ENCODE measurements at regions not wholly inside any gene's neighbourhood (a gene's known extent, or its start where the extent isn't known, plus 50 kb on each side); places are given as distances from the start of the nearest gene placed in this dataset.
A peak's percentile ranks its signal among the peaks of the same experiment; 100 is the strongest.

- no peak for DNase-seq
Observed at GRCh38 chr11:127461241-127462064, 460.9 kb upstream of the KIRREL3 start.

- peak; percentile 95 for DNase-seq
Observed at GRCh38 chr11:127458561-127458960, 458.0 kb upstream of the KIRREL3 start.

- DNase-seq: peak; percentile 98
Observed at GRCh38 chr11:127454856-127455255, 454.3 kb upstream of the KIRREL3 start.

DNA sequence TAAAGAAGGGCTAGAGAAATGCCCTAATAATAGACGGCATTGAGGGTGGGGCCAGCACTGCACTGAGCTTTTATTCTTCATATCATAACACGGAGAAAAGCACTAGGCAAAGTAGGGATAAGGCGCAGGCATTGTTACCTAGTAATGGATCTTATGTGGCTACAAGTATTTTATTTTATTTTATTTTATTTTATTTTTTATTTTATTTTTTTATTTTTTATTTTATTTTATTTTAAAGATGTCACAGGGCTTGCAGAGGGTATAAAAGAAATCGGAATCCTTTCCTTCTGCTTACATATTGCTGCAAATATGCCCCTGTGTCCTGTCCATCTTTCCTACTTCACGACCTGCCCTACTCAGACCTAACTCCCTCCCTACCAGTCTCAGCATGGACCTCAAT lies 452.0 kb upstream of the KIRREL3 start:
- DNase-seq: no peak

DNA sequence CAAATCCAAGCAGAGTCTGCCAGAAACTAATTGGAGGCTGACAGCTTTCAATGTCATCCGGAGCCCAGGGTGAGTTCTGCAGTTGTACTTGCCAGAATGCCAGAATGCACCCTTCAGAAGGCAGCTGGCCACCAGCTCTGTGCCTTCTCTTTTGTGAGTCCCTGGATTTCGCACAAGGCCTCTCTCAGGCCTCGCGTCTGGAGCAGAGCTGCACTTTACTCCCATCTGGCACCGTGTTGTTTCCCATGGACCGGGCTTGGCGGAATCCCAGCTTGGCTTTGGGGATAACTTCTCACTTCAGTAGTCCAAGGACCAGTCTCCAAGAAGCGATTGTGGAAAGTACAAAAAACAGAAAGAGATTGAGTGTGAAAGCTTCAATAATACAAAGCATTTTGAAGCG lies 451.3 kb upstream of the KIRREL3 start:
- no peak for DNase-seq

DNA sequence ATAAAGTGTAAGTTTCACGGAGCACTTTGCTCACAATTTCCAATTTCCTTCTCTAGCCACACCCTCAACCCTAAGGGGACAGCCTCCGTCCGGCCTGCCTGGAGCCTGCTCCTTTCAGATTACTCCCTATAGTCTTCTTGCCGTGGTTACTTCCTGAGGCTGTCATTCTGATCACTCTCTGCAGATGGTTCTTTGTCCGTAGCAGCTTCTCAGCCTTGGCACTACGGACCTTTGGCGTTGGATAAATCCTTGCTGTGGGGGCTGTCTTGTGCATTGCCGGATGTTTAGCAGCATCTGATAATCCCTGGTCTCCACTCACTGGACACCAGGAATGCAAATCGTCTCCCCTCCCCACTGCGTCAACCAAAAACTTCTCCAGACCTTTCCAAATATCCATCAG lies 447.5 kb upstream of the KIRREL3 start:
- DNase-seq: no peak

DNA sequence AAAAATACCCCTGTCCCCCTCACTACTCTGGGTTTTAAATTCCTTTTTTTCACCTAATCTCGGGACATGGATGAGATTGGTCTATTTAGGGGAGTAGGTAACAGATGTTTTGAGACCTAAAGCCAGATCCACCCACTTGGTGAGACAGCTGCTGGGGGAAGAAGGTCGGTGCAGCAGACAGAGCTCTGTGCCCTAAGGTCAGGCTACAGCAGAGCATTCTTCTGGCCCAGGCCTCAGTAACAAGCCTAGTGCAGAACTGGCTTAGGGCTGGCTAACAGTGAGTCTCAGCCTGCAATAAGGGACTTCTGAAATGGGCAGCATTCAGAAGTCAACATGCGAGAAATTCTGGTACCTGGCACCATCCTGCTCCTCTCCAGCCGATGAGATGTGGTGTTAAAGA lies 444.9 kb upstream of the KIRREL3 start:
- no peak for DNase-seq

DNA sequence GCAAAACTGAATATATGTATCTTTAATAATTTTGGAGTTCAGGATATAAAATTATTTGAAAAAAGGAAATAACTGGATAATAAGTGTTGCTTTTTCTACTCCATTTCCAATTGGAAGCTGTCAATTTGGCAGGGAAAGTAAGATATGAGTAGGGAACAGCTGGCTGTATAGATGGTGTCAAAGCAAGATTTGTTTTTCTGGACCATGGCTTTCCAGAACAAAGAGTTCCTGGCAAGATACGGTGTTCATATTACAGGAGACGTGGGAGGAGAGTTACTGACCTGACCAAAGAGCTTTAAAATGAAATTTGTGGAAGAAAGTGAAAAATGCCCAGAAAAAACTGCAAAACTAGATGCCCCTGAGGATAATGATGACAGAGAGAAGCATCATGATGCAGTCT lies 442.7 kb upstream of the KIRREL3 start:
- no peak for DNase-seq

DNA sequence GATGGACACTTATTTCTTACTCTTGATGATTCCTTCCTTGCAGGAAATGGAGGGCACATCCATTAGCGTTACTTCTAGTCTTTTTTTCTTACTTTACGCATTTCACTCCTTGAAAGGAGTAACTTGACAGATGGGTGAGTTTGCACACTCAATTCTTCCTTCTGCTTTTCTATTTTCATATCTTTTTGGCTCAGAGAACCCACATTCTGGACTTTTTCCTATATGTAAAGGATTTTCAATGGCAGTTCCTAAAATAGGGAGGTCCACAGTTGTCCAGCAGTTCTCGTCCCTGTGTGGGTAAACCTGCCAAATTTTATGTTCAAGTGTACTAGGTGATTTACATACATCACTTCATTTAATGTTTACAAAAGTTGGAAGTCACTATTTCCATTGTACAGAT lies 440.0 kb upstream of the KIRREL3 start:
- no peak for DNase-seq

GRCh38 chr11:127425281-127425680 lies 424.7 kb upstream of the KIRREL3 start:
- no peak for DNase-seq

DNA sequence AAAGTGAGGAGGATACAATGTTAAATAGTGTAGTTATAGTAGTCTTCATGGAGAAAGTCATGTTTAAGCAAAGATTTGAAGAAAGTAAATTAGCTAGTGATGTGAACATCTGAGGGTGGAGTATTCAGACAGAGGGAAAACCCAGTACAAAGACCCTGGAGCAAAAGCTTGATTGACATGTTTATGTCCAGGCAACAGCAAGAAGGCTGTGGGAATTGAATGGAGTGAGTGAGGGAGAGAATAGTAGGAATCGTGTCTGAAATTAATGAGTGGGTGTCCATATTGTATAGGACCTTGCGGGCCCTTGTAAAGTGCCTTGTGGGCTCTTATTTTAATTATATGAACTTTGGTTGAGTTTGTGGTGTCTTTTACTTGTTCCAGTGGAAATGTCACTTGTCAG lies 424.1 kb upstream of the KIRREL3 start:
- no peak for DNase-seq

GRCh38 chr11:127420139-127420538 lies 419.6 kb upstream of the KIRREL3 start:
- no peak for DNase-seq

GRCh38 chr11:127412722-127413380 lies 412.3 kb upstream of the KIRREL3 start:
- DNase-seq: no peak

DNA sequence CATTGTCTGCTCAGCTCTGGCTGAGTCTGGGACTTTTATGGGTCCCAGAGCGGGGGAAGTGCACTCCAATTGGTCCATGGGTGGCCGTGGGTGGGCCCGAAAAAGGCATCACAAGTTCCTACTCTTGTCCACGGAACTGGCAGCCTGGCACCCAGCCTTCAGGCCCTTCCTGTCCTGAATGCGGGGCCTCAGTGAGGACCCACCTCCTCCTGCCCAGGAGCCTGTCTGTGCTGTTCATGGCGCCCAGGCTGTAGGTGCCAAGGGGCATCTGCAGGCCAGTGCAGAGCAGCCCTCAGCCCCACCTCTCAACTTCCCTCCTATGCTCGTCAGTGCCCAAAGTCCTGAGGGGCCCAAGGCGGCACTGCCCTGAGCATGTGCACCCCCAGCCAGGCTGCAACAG lies 411.7 kb upstream of the KIRREL3 start:
- DNase-seq: no peak

GRCh38 chr11:127411283-127411682 lies 410.7 kb upstream of the KIRREL3 start:
- no peak for DNase-seq

DNA sequence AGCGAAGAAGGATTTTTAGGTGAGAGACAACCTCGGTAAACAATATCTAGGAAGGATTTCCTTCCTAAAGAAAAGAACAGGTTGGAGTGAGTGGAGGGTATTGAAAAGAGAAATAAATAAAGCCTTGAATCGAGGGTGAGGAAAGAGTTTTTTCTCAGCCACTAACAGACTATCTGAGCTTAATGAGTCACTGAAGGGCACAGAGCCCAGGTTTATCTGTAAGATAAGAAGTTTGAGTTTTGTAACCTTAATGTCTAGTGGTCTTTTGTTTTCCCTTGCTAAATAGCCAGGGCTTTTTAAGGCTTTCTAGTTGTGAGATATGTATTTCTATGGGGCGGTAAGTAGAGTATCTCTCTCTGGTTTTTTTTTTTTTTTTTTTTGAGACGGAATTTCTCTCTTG lies 394.5 kb upstream of the KIRREL3 start:
- DNase-seq: no peak

GRCh38 chr11:127393460-127393997 lies 393.0 kb upstream of the KIRREL3 start:
- no peak for DNase-seq

GRCh38 chr11:127392575-127392974 lies 392.0 kb upstream of the KIRREL3 start:
- no peak for DNase-seq

- DNase-seq: no peak
Observed at GRCh38 chr11:127390465-127390864, 389.9 kb upstream of the KIRREL3 start.

DNA sequence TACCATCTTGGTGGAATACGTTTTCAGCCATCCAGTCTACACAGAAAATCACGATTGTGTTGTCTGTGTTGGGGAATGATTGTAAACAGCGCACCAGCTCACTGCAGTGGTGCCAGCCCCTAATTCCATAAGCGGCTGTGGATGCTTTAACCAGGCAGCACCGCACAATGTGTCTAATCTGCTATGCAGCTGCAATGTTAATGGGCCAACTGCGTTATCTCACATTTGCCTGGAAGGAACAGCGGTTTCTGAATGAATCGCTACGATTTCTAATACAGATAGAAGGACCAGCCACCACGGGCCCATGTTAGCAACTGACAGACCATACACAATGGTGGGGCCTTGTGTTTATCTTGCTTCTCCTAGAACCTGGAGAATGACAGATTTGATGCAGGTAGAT lies 384.5 kb upstream of the KIRREL3 start:
- DNase-seq: no peak

DNA sequence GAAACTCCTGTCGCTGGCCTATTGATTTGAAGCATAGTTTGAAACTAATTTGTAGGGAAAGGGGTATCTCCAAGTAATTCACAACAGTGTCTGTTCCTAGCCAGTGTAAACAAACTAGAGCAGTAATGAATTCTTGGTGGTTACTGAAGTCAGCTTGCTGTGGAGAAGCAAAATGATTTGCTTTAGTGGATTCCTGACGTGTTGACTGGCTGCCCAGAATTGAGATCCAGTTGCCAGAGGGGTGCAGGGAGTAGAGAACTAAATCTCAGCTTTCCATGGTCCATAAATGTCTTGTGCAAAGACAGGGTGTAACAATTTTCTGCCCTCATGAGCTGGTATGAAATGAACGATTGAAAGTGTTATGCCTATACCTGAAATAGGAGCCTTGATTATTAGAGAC lies 382.5 kb upstream of the KIRREL3 start:
- no peak for DNase-seq

- no peak for DNase-seq
Observed at GRCh38 chr11:127381247-127381646, 380.7 kb upstream of the KIRREL3 start.

- no peak for DNase-seq
Observed at GRCh38 chr11:127379686-127380085, 379.1 kb upstream of the KIRREL3 start.

DNA sequence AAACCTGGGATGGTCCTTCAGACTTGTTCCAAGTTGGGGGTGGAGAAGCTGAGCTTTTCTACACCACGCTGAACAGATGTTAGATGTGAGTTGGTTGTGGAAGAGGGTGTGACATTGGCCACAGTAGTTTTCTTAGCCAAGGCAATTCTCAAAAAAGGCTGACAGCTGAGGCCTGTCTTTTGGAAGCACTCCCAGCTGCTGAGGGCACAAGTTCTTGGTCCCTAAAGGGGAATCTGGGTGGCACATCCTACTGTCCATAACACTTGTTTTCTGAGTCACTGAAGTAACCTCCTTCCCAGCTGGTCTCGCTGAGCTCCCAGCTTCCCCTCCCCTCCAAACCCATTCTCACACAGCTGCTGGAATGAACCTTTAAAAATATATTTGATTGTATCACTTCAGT lies 375.7 kb upstream of the KIRREL3 start:
- DNase-seq: no peak
